Mesodermal cell (in vitro differentiated cells): ENCODE measurements at regions not wholly inside any gene's neighbourhood (a gene's known extent, or its start where the extent isn't known, plus 50 kb on each side); places are given as distances from the start of the nearest gene placed in this dataset.

Experiments
- H3K27ac ChIP-seq: 2 replicates; pipeline ENCODE4 v1.7.0; 2013; ENCODE audit warnings: mild to moderate bottlenecking, low read depth, low read length, moderate library complexity; ENCODE audit not compliant: severe bottlenecking
- H3K36me3 ChIP-seq: 2 replicates; pipeline ENCODE4 v1.7.1; 2013; ENCODE audit warnings: mild to moderate bottlenecking, low read length, moderate library complexity; ENCODE audit not compliant: control insufficient read depth, insufficient read depth
- H3K4me1 ChIP-seq: one replicate; pipeline ENCODE4 v1.7.1; 2013; ENCODE audit warnings: mild to moderate bottlenecking, low read length; ENCODE audit not compliant: insufficient read depth, control insufficient read depth, poor library complexity, severe bottlenecking
- H3K4me3 ChIP-seq: 2 replicates; pipeline ENCODE4 v1.7.0; 2013; ENCODE audit warnings: low read length, control low read depth, mild to moderate bottlenecking; ENCODE audit not compliant: insufficient read depth, poor library complexity, severe bottlenecking; ENCODE audit errors: extremely low read depth
- H3K9me3 ChIP-seq: 2 replicates; pipeline ENCODE4 v1.7.1; 2013; ENCODE audit warnings: mild to moderate bottlenecking, low read length, moderate library complexity; ENCODE audit not compliant: control insufficient read depth
- WGBS, 2 experiments: methylation state at CpG; one replicate each; pipeline ENCODE4 v1.1.5; 2013; ENCODE audit warnings: missing lambda C conversion rate in 2 of 2; ENCODE audit not compliant: insufficient coverage in 2 of 2; 5-methylcytosine and 5-hydroxymethylcytosine counted together

- WGBS, 2 experiments, result 91% methylated on average over 29 to 30 of the region's 30 CpGs
- no peaks in the 10 kb centered on the region for H3K36me3 ChIP-seq
- H3K9me3 ChIP-seq, result no peaks in the 10 kb centered on the region
- no peak overlapping the region for H3K4me3 ChIP-seq
- no peaks in the 10 kb centered on the region for H3K4me1 ChIP-seq
- H3K27ac ChIP-seq, result no peak overlapping the region
Measured at GRCh38 chr7:340979-341694, 51.2 kb downstream of the FOXL3 start.

GRCh38 chr7:341841-342638 is 52.1 kb downstream of the FOXL3 start:
- no peaks in the 10 kb centered on the region for H3K9me3 ChIP-seq

GRCh38 chr7:342681-343216 is 52.8 kb downstream of the FOXL3 start:
- WGBS, 2 experiments, result 92 to 97% methylated on average over 5 to 9 of the region's 10 CpGs
- Histone ChIP-seq H3K4me1 (no peaks in the 10 kb centered on the region), H3K36me3 (no peaks in the 10 kb centered on the region), H3K9me3 (no peaks in the 10 kb centered on the region), H3K27ac (no peak overlapping the region), H3K4me3 (no peak overlapping the region)

More at GRCh38 chr7:341841-342638, 52.1 kb downstream of the FOXL3 start:
- Histone ChIP-seq H3K4me3 (no peak overlapping the region), H3K4me1 (no peaks in the 10 kb centered on the region), H3K27ac (no peak overlapping the region), H3K36me3 (no peaks in the 10 kb centered on the region)
- WGBS, 2 experiments, result 90 to 93% methylated on average over 21 to 27 of the region's 27 CpGs

GRCh38 chr7:343227-343822 is 53.4 kb downstream of the FOXL3 start:
- Histone ChIP-seq H3K4me3 (no peak overlapping the region), H3K36me3 (no peaks in the 10 kb centered on the region), H3K4me1 (no peaks in the 10 kb centered on the region), H3K9me3 (no peaks in the 10 kb centered on the region), H3K27ac (no peak overlapping the region)
- 85 to 87% methylated on average over 27 to 33 of the region's 33 CpGs for WGBS, 2 experiments

GRCh38 chr7:343864-344607 is 54.1 kb downstream of the FOXL3 start:
- Histone ChIP-seq H3K9me3 (no peaks in the 10 kb centered on the region), H3K27ac (no peak overlapping the region), H3K36me3 (no peaks in the 10 kb centered on the region), H3K4me3 (no peak overlapping the region), H3K4me1 (no peaks in the 10 kb centered on the region)
- 92 to 93% methylated on average over 18 to 22 of the region's 25 CpGs for WGBS, 2 experiments

GRCh38 chr7:344608-344994 is 54.6 kb downstream of the FOXL3 start:
- Histone ChIP-seq H3K27ac (no peak overlapping the region), H3K4me3 (no peak overlapping the region), H3K9me3 (no peaks in the 10 kb centered on the region), H3K4me1 (no peaks in the 10 kb centered on the region), H3K36me3 (no peaks in the 10 kb centered on the region)
- WGBS, 2 experiments, result 95 to 100% methylated on average over 15 of the region's 15 CpGs

GRCh38 chr7:346116-346898 is 56.3 kb downstream of the FOXL3 start:
- 87 to 93% methylated on average over 22 to 48 of the region's 60 CpGs for WGBS, 2 experiments
- H3K36me3 ChIP-seq, result no peaks in the 10 kb centered on the region
- H3K9me3 ChIP-seq, result no peaks in the 10 kb centered on the region
- no peak overlapping the region for H3K27ac ChIP-seq
- H3K4me3 ChIP-seq, result no peak overlapping the region
- H3K4me1 ChIP-seq, result no peaks in the 10 kb centered on the region

- WGBS, 2 experiments, result 86 to 93% methylated on average over 17 to 19 of the region's 20 CpGs
- Histone ChIP-seq H3K4me3 (no peak overlapping the region), H3K36me3 (no peaks in the 10 kb centered on the region), H3K4me1 (no peaks in the 10 kb centered on the region), H3K9me3 (no peaks in the 10 kb centered on the region), H3K27ac (no peak overlapping the region)
Measured at GRCh38 chr7:347001-347590, 57.1 kb downstream of the FOXL3 start.

- no peak overlapping the region for H3K4me3 ChIP-seq
- H3K27ac ChIP-seq, result no peak overlapping the region
- H3K9me3 ChIP-seq, result no peaks in the 10 kb centered on the region
- WGBS, 2 experiments, result 87 to 93% methylated on average over 24 to 29 of the region's 29 CpGs
- no peaks in the 10 kb centered on the region for H3K4me1 ChIP-seq
- H3K36me3 ChIP-seq, result no peaks in the 10 kb centered on the region
Measured at GRCh38 chr7:347644-348479, 57.9 kb downstream of the FOXL3 start.
